ENCODE measurements at regions not wholly inside any gene's neighbourhood (a gene's known extent, or its start where the extent isn't known, plus 50 kb on each side); places are given as distances from the start of the nearest gene placed in this dataset.

GRCh38 chr2:217552081-217552480, 450.7 kb downstream of the TNS1 start:
- no peak overlapping the region for H3K4me3 ChIP-seq (ENCODE audit: control insufficient read depth, low read depth, low read length)
- no peak for TF ChIP-seq CTCF (conservative IDR thresholded peaks at IDR 0.05; ENCODE audit: control insufficient read depth, insufficient read depth, low read depth, low read length)
- DNase-seq (ENCODE audit: low read depth), result no peak

- no peak overlapping the region for H3K4me3 ChIP-seq (ENCODE audit: control insufficient read depth, low read depth, low read length)
- no peak for DNase-seq (ENCODE audit: low read depth)
- no peak for TF ChIP-seq CTCF (conservative IDR thresholded peaks at IDR 0.05; ENCODE audit: control insufficient read depth, insufficient read depth, low read depth, low read length)
These were observed 451.4 kb downstream of the TNS1 start for GRCh38 chr2:217551252-217551899.

GRCh38 chr2:217539126-217539525, 463.7 kb downstream of the TNS1 start:
- no peak overlapping the region for H3K4me3 ChIP-seq (ENCODE audit: control insufficient read depth, low read depth, low read length)
- DNase-seq (ENCODE audit: low read depth), result no peak
- TF ChIP-seq CTCF (conservative IDR thresholded peaks at IDR 0.05; ENCODE audit: control insufficient read depth, insufficient read depth, low read depth, low read length), result no peak

- no peak for DNase-seq (ENCODE audit: low read depth)
- H3K4me3 ChIP-seq (ENCODE audit: control insufficient read depth, low read depth, low read length), result no peak overlapping the region
- no peak for TF ChIP-seq CTCF (conservative IDR thresholded peaks at IDR 0.05; ENCODE audit: control insufficient read depth, insufficient read depth, low read depth, low read length)
These were observed 464.1 kb downstream of the TNS1 start for GRCh38 chr2:217538719-217539118.

GRCh38 chr2:217535957-217536708, 466.7 kb downstream of the TNS1 start:
- no peak overlapping the region for H3K4me3 ChIP-seq (ENCODE audit: control insufficient read depth, low read depth, low read length)
- no peak for DNase-seq (ENCODE audit: low read depth)
- TF ChIP-seq CTCF (conservative IDR thresholded peaks at IDR 0.05; ENCODE audit: control insufficient read depth, insufficient read depth, low read depth, low read length), result no peak

GRCh38 chr2:217530392-217531090, 472.3 kb downstream of the TNS1 start:
- H3K4me3 ChIP-seq (ENCODE audit: control insufficient read depth, low read depth, low read length), result no peak overlapping the region
- TF ChIP-seq CTCF (conservative IDR thresholded peaks at IDR 0.05; ENCODE audit: control insufficient read depth, insufficient read depth, low read depth, low read length), result no peak
- DNase-seq (ENCODE audit: low read depth), result no peak
